ENCODE measurements at regions not wholly inside any gene's neighbourhood (a gene's known extent, or its start where the extent isn't known, plus 50 kb on each side); places are given as distances from the start of the nearest gene placed in this dataset.

GRCh38 chr3:180092889-180093288 lies 56.2 kb upstream of the PEX5L start:
- no peaks in the 10 kb centered on the region for H3K27me3 ChIP-seq (replicated peaks; ENCODE audit: insufficient read depth)
- H3K4me1 ChIP-seq (ENCODE audit: insufficient read depth): no peaks in the 10 kb centered on the region
- no peaks in the 10 kb centered on the region for H4K20me1 ChIP-seq (ENCODE audit: insufficient read depth)
- no peak overlapping the region for H3K4me3 ChIP-seq
- no peaks in the 10 kb centered on the region for H3K79me2 ChIP-seq (ENCODE audit: insufficient read depth)
- no peak overlapping the region for H2AFZ ChIP-seq
- H3K9ac ChIP-seq: no peak overlapping the region
- TF ChIP-seq EZH2 (IDR thresholded peaks at IDR 0.05; ENCODE audit: insufficient read depth, poor library complexity, severe bottlenecking) (no peak), EZH2phosphoT487 (IDR thresholded peaks at IDR 0.05; ENCODE audit: insufficient read depth, low read depth) (no peak)
- WGBS, 2 experiments (ENCODE audit: low coverage in 1 of 2, low lambda C conversion rate in 2 of 2, missing lambda C conversion rate in 2 of 2): 0% methylated on average over 2 of the region's 2 CpGs
- no peak overlapping the region for H3K4me2 ChIP-seq (ENCODE audit: unreplicated experiment)
- H3K36me3 ChIP-seq (ENCODE audit: low read depth): no peaks in the 10 kb centered on the region
- H3K27ac ChIP-seq: no peak overlapping the region
- H3K9me2 ChIP-seq (ENCODE audit: insufficient read depth): no peaks in the 10 kb centered on the region
- DNase-seq: no peak
- no peaks in the 10 kb centered on the region for H3F3A ChIP-seq (ENCODE audit: insufficient read depth)
- no peaks in the 10 kb centered on the region for H3K9me3 ChIP-seq (ENCODE audit: low read depth)
- in situ Hi-C loops (cut with MboI): no loop called here

- DNase-seq: no peak
- H3K4me2 ChIP-seq (ENCODE audit: unreplicated experiment): no peak overlapping the region
- H3K9me2 ChIP-seq (ENCODE audit: insufficient read depth): no peaks in the 10 kb centered on the region
- no peaks in the 10 kb centered on the region for H3K27me3 ChIP-seq (replicated peaks; ENCODE audit: insufficient read depth)
- no peaks in the 10 kb centered on the region for H3F3A ChIP-seq (ENCODE audit: insufficient read depth)
- no peaks in the 10 kb centered on the region for H3K4me1 ChIP-seq (ENCODE audit: insufficient read depth)
- H3K9me3 ChIP-seq (ENCODE audit: low read depth): no peaks in the 10 kb centered on the region
- no peak overlapping the region for H3K9ac ChIP-seq
- H2AFZ ChIP-seq: no peak overlapping the region
- H4K20me1 ChIP-seq (ENCODE audit: insufficient read depth): no peaks in the 10 kb centered on the region
- H3K79me2 ChIP-seq (ENCODE audit: insufficient read depth): no peaks in the 10 kb centered on the region
- TF ChIP-seq EZH2 (IDR thresholded peaks at IDR 0.05; ENCODE audit: insufficient read depth, poor library complexity, severe bottlenecking) (no peak), EZH2phosphoT487 (IDR thresholded peaks at IDR 0.05; ENCODE audit: insufficient read depth, low read depth) (no peak)
- no peak overlapping the region for H3K4me3 ChIP-seq
- no peaks in the 10 kb centered on the region for H3K36me3 ChIP-seq (ENCODE audit: low read depth)
- in situ Hi-C loops (cut with MboI): no loop called here
- no peak overlapping the region for H3K27ac ChIP-seq
- WGBS, 2 experiments (ENCODE audit: low coverage in 1 of 2, low lambda C conversion rate in 2 of 2, missing lambda C conversion rate in 2 of 2): 41 to 46% methylated on average over 1 of the region's 1 CpG
These were observed 56.8 kb upstream of the PEX5L start for GRCh38 chr3:180093535-180093934.

GRCh38 chr3:180097626-180098025 lies 60.9 kb upstream of the PEX5L start:
- no peak overlapping the region for H3K4me2 ChIP-seq (ENCODE audit: unreplicated experiment)
- no peaks in the 10 kb centered on the region for H3K36me3 ChIP-seq (ENCODE audit: low read depth)
- H3K4me3 ChIP-seq: no peak overlapping the region
- H2AFZ ChIP-seq: no peak overlapping the region
- H3F3A ChIP-seq (ENCODE audit: insufficient read depth): no peaks in the 10 kb centered on the region
- no peaks in the 10 kb centered on the region for H3K9me2 ChIP-seq (ENCODE audit: insufficient read depth)
- WGBS, 2 experiments (ENCODE audit: low coverage in 1 of 2, low lambda C conversion rate in 2 of 2, missing lambda C conversion rate in 2 of 2): 13 to 16% methylated on average over 1 of the region's 1 CpG
- in situ Hi-C loops (cut with MboI): no loop called here
- no peaks in the 10 kb centered on the region for H3K27me3 ChIP-seq (replicated peaks; ENCODE audit: insufficient read depth)
- H4K20me1 ChIP-seq (ENCODE audit: insufficient read depth): no peaks in the 10 kb centered on the region
- H3K4me1 ChIP-seq (ENCODE audit: insufficient read depth): no peaks in the 10 kb centered on the region
- H3K79me2 ChIP-seq (ENCODE audit: insufficient read depth): no peaks in the 10 kb centered on the region
- no peak for DNase-seq
- no peaks in the 10 kb centered on the region for H3K9me3 ChIP-seq (ENCODE audit: low read depth)
- no peak for TF ChIP-seq EZH2 (IDR thresholded peaks at IDR 0.05; ENCODE audit: insufficient read depth, poor library complexity, severe bottlenecking)
- no peak for TF ChIP-seq EZH2phosphoT487 (IDR thresholded peaks at IDR 0.05; ENCODE audit: insufficient read depth, low read depth)
- no peak overlapping the region for H3K9ac ChIP-seq
- H3K27ac ChIP-seq: no peak overlapping the region

- no peak overlapping the region for H3K27ac ChIP-seq
- H3K79me2 ChIP-seq (ENCODE audit: insufficient read depth): no peaks in the 10 kb centered on the region
- no peaks in the 10 kb centered on the region for H3K27me3 ChIP-seq (replicated peaks; ENCODE audit: insufficient read depth)
- WGBS, 2 experiments (ENCODE audit: low coverage in 1 of 2, low lambda C conversion rate in 2 of 2, missing lambda C conversion rate in 2 of 2): 38 to 39% methylated on average over 11 of the region's 11 CpGs
- H4K20me1 ChIP-seq (ENCODE audit: insufficient read depth): no peaks in the 10 kb centered on the region
- no peak overlapping the region for H3K9ac ChIP-seq
- no peaks in the 10 kb centered on the region for H3F3A ChIP-seq (ENCODE audit: insufficient read depth)
- H3K4me2 ChIP-seq (ENCODE audit: unreplicated experiment): no peak overlapping the region
- TF ChIP-seq EZH2 (IDR thresholded peaks at IDR 0.05; ENCODE audit: insufficient read depth, poor library complexity, severe bottlenecking) (no peak), EZH2phosphoT487 (IDR thresholded peaks at IDR 0.05; ENCODE audit: insufficient read depth, low read depth) (no peak)
- no peak for DNase-seq
- no peak overlapping the region for H3K4me3 ChIP-seq
- H3K4me1 ChIP-seq (ENCODE audit: insufficient read depth): no peaks in the 10 kb centered on the region
- no peaks in the 10 kb centered on the region for H3K9me3 ChIP-seq (ENCODE audit: low read depth)
- no peaks in the 10 kb centered on the region for H3K36me3 ChIP-seq (ENCODE audit: low read depth)
- no peak overlapping the region for H2AFZ ChIP-seq
- no peaks in the 10 kb centered on the region for H3K9me2 ChIP-seq (ENCODE audit: insufficient read depth)
- in situ Hi-C loops (cut with MboI): no loop called here
These were observed 65.4 kb upstream of the PEX5L start for GRCh38 chr3:180102134-180102533.

GRCh38 chr3:180102604-180103003 lies 65.9 kb upstream of the PEX5L start:
- Histone ChIP-seq H3K9me2 (ENCODE audit: insufficient read depth) (no peaks in the 10 kb centered on the region), H4K20me1 (ENCODE audit: insufficient read depth) (no peaks in the 10 kb centered on the region), H3F3A (ENCODE audit: insufficient read depth) (no peaks in the 10 kb centered on the region), H3K9ac (no peak overlapping the region), H3K79me2 (ENCODE audit: insufficient read depth) (no peaks in the 10 kb centered on the region), H2AFZ (no peak overlapping the region), H3K4me1 (ENCODE audit: insufficient read depth) (no peaks in the 10 kb centered on the region), H3K27me3 (replicated peaks; ENCODE audit: insufficient read depth) (no peaks in the 10 kb centered on the region), H3K4me2 (ENCODE audit: unreplicated experiment) (no peak overlapping the region), H3K27ac (no peak overlapping the region), H3K9me3 (ENCODE audit: low read depth) (no peaks in the 10 kb centered on the region), H3K4me3 (no peak overlapping the region), H3K36me3 (ENCODE audit: low read depth) (no peaks in the 10 kb centered on the region)
- 24 to 67% methylated on average over 1 of the region's 1 CpG for WGBS, 2 experiments (ENCODE audit: low coverage in 1 of 2, low lambda C conversion rate in 2 of 2, missing lambda C conversion rate in 2 of 2)
- TF ChIP-seq EZH2 (IDR thresholded peaks at IDR 0.05; ENCODE audit: insufficient read depth, poor library complexity, severe bottlenecking): no peak
- TF ChIP-seq EZH2phosphoT487 (IDR thresholded peaks at IDR 0.05; ENCODE audit: insufficient read depth, low read depth): no peak
- in situ Hi-C loops (cut with MboI): no loop called here
- DNase-seq: no peak
